ENCODE measurements at regions not wholly inside any gene's neighbourhood (a gene's known extent, or its start where the extent isn't known, plus 50 kb on each side); places are given as distances from the start of the nearest gene placed in this dataset.
A peak's percentile ranks its signal among the peaks of the same experiment; 100 is the strongest.
"Not testable (repeated sequence)": the region's sequence is repeated elsewhere in the genome, so short reads cannot be mapped to it uniquely, and the experiment has no call there.

GRCh38 chr1:54468288-54469084 lies 62.3 kb upstream of the SSBP3 start:
- TF ChIP-seq CTCF (conservative IDR thresholded peaks at IDR 0.05): peak; percentile 36
- not testable (repeated sequence) for H3K27me3 ChIP-seq (ENCODE audit: control insufficient read depth, insufficient read depth, low read length, poor library complexity, severe bottlenecking); H3K27ac ChIP-seq (ENCODE audit: low read depth, low read length); H3K4me3 Mint-ChIP-seq; H3K9ac ChIP-seq (ENCODE audit: extremely low read depth, low read length, poor library complexity, severe bottlenecking); H3K9me3 ChIP-seq (ENCODE audit: control insufficient read depth, low read length); H3K36me3 Mint-ChIP-seq (ENCODE audit: low read depth); H3K4me3 ChIP-seq (ENCODE audit: low read length); H3K36me3 ChIP-seq (ENCODE audit: control insufficient read depth, insufficient read depth, low read length); H3K27ac Mint-ChIP-seq; H3K9me3 Mint-ChIP-seq; DNase-seq
- peaks cover 37% of the 10 kb centered on the region for H3K4me1 Mint-ChIP-seq
- peaks cover 13% of the 10 kb centered on the region for H3K27me3 Mint-ChIP-seq (ENCODE audit: insufficient read depth)
- 90 to 91% methylated on average over 5 of the region's 5 CpGs for WGBS, 2 experiments (ENCODE audit: insufficient coverage in 1 of 2, insufficient read length in 1 of 2)
- H3K4me1 ChIP-seq (ENCODE audit: control insufficient read depth, insufficient read depth, low read length): peaks cover 21% of the 10 kb centered on the region

GRCh38 chr1:54465351-54465811 lies 59.2 kb upstream of the SSBP3 start:
- H3K36me3 Mint-ChIP-seq (ENCODE audit: low read depth): peaks cover 1% of the 10 kb centered on the region
- Histone ChIP-seq H3K9me3 (ENCODE audit: control insufficient read depth, low read length) (no peaks in the 10 kb centered on the region), H3K36me3 (ENCODE audit: control insufficient read depth, insufficient read depth, low read length) (no peaks in the 10 kb centered on the region), H3K4me3 (ENCODE audit: low read length) (no peak overlapping the region), H3K4me1 (ENCODE audit: control insufficient read depth, insufficient read depth, low read length) (peaks cover 12% of the 10 kb centered on the region), H3K27ac (ENCODE audit: low read depth, low read length) (peak overlapping the region; percentile 36), H3K27me3 (ENCODE audit: control insufficient read depth, insufficient read depth, low read length, poor library complexity, severe bottlenecking) (no peaks in the 10 kb centered on the region), H3K9ac (ENCODE audit: extremely low read depth, low read length, poor library complexity, severe bottlenecking) (no peak overlapping the region)
- peaks cover 41% of the 10 kb centered on the region for H3K4me1 Mint-ChIP-seq
- TF ChIP-seq CTCF (conservative IDR thresholded peaks at IDR 0.05): no peak
- WGBS, 2 experiments (ENCODE audit: insufficient coverage in 1 of 2, insufficient read length in 1 of 2): 68 to 100% methylated on average over 1 to 4 of the region's 5 CpGs
- H3K9me3 Mint-ChIP-seq: peaks cover 9% of the 10 kb centered on the region
- H3K27ac Mint-ChIP-seq: peak overlapping the region; percentile 33
- H3K4me3 Mint-ChIP-seq: no peak overlapping the region
- DNase-seq: no peak
- no peaks in the 10 kb centered on the region for H3K27me3 Mint-ChIP-seq (ENCODE audit: insufficient read depth)

DNA sequence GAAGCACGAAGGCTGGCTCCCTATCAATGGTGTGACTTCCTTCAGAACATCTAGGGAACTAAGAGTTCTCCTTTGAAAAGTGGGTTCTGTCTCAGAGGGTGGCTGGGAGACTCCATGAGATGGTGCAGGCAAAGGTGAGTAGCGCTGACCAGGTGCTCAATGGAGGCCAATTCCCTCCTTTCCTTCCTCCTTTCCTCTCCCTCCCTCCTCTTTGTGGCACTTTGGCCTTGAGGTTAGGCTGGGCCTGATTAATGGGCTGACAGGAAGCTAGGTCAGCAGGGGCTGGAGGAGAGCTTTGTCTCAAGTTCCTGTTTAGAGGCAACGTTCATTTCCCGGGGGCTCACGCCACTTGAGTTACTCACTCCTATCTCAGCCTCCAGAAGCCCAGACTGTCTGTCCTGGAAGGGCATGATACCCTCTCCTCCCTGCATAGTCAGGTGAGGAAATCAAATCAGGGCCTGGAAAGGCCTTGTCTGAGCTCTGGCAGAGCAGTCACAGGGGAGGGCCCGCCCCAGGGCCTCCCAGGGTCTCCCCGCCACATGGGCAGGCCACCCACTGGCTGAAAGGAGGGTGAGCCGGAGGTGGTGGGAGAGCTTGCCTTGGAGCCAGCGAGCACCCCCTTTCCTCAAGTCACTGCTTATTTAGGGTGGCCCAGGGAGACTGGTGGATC lies 58.4 kb upstream of the SSBP3 start:
- H3K27ac ChIP-seq (ENCODE audit: low read depth, low read length): no peak overlapping the region
- peaks cover 46% of the 10 kb centered on the region for H3K4me1 Mint-ChIP-seq
- H3K9me3 Mint-ChIP-seq: peaks cover 9% of the 10 kb centered on the region
- H3K4me3 Mint-ChIP-seq: no peak overlapping the region
- H3K36me3 Mint-ChIP-seq (ENCODE audit: low read depth): peaks cover 1% of the 10 kb centered on the region
- H3K36me3 ChIP-seq (ENCODE audit: control insufficient read depth, insufficient read depth, low read length): no peaks in the 10 kb centered on the region
- H3K9ac ChIP-seq (ENCODE audit: extremely low read depth, low read length, poor library complexity, severe bottlenecking): no peak overlapping the region
- no peak overlapping the region for H3K27ac Mint-ChIP-seq
- TF ChIP-seq CTCF (conservative IDR thresholded peaks at IDR 0.05): no peak
- H3K4me3 ChIP-seq (ENCODE audit: low read length): no peak overlapping the region
- DNase-seq: peak; percentile 77
- H3K27me3 ChIP-seq (ENCODE audit: control insufficient read depth, insufficient read depth, low read length, poor library complexity, severe bottlenecking): no peaks in the 10 kb centered on the region
- WGBS, 2 experiments (ENCODE audit: insufficient coverage in 1 of 2, insufficient read length in 1 of 2): 63 to 77% methylated on average over 3 to 9 of the region's 9 CpGs
- H3K9me3 ChIP-seq (ENCODE audit: control insufficient read depth, low read length): no peaks in the 10 kb centered on the region
- no peaks in the 10 kb centered on the region for H3K27me3 Mint-ChIP-seq (ENCODE audit: insufficient read depth)
- H3K4me1 ChIP-seq (ENCODE audit: control insufficient read depth, insufficient read depth, low read length): peaks cover 12% of the 10 kb centered on the region

Data from endodermal cell (in vitro differentiated cells).